ENCODE measurements at regions not wholly inside any gene's neighbourhood (a gene's known extent, or its start where the extent isn't known, plus 50 kb on each side); places are given as distances from the start of the nearest gene placed in this dataset.
A peak's percentile ranks its signal among the peaks of the same experiment; 100 is the strongest.

GRCh38 chr5:56591081-56591480, 224.3 kb upstream of the MAP3K1 start:
- H3K9me3 Mint-ChIP-seq = no peaks in the 10 kb centered on the region
- H3K36me3 Mint-ChIP-seq (ENCODE audit: low read depth) = peaks cover 5% of the 10 kb centered on the region
- ChIA-PET CTCF (no interaction called here), POLR2A (no interaction called here)
- no peak overlapping the region for H3K27ac Mint-ChIP-seq
- DNase-seq = no peak
- H3K4me1 Mint-ChIP-seq = peaks cover 35% of the 10 kb centered on the region
- no peak overlapping the region for H3K4me3 Mint-ChIP-seq
- H3K27me3 Mint-ChIP-seq = peaks cover 4% of the 10 kb centered on the region

- peaks cover 4% of the 10 kb centered on the region for H3K27me3 Mint-ChIP-seq
- H3K27ac Mint-ChIP-seq = no peak overlapping the region
- peaks cover 42% of the 10 kb centered on the region for H3K4me1 Mint-ChIP-seq
- H3K36me3 Mint-ChIP-seq (ENCODE audit: low read depth) = peaks cover 5% of the 10 kb centered on the region
- no peak overlapping the region for H3K4me3 Mint-ChIP-seq
- DNase-seq = no peak
- H3K9me3 Mint-ChIP-seq = no peaks in the 10 kb centered on the region
- ChIA-PET POLR2A (interaction anchor here (0.9 to 1.7 kb wide), 4 partner anchors 9 to 226 kb away, joined by 3 to 7 read pairs (median 4); partner anchors contain the start of gene MAP3K1), CTCF (interaction anchor here (1.3 kb wide), 1 partner anchor 24 kb away, joined by 3 read pairs; no protein-coding TSS in a partner anchor)
Measured at GRCh38 chr5:56589481-56589860, 225.9 kb upstream of the MAP3K1 start.

GRCh38 chr5:56588636-56589480, 226.5 kb upstream of the MAP3K1 start:
- Mint-ChIP-seq H3K27me3 (peaks cover 3% of the 10 kb centered on the region), H3K9me3 (peaks cover 3% of the 10 kb centered on the region), H3K27ac (peak overlapping the region; percentile 71), H3K36me3 (ENCODE audit: low read depth) (peaks cover 5% of the 10 kb centered on the region), H3K4me3 (no peak overlapping the region), H3K4me1 (peaks cover 42% of the 10 kb centered on the region)
- DNase-seq = peak; percentile 64
- CTCF ChIA-PET = interaction anchor here (0.7 to 1.3 kb wide), 3 partner anchors 9 to 249 kb away, joined by 3 read pairs; no protein-coding TSS in a partner anchor
- POLR2A ChIA-PET = interaction anchor here (0.8 to 1.7 kb wide), 7 partner anchors 9 to 288 kb away, joined by 3 to 9 read pairs (median 3); partner anchors contain the start of gene MAP3K1

DNA sequence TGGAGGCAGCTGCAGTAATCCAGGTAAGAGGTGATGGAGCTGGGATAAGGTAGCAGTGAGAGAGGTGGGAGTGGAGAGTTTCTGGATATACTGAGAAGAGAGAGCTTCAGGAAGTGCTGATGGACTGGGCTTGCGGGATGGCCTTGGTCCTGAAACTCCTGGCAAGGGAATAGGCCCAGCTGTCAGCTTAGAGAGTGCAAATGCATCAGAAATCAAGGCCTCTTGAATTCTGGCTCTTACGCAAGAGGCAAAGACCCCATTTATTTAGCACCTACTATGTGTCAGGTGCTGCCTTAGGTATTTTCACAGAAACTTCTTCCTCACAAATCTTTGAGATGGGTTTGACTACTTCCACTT, 227.2 kb upstream of the MAP3K1 start:
- H3K4me1 Mint-ChIP-seq = peaks cover 42% of the 10 kb centered on the region
- H3K27ac Mint-ChIP-seq = peak overlapping the region; percentile 67
- DNase-seq = no peak
- ChIA-PET CTCF (interaction anchor here (1.1 to 1.3 kb wide), 2 partner anchors 25 to 249 kb away, joined by 3 read pairs; no protein-coding TSS in a partner anchor), POLR2A (interaction anchor here (0.8 to 1.7 kb wide), 4 partner anchors 10 to 289 kb away, joined by 3 to 9 read pairs (median 6); no protein-coding TSS in a partner anchor)
- H3K4me3 Mint-ChIP-seq = no peak overlapping the region
- H3K36me3 Mint-ChIP-seq (ENCODE audit: low read depth) = peaks cover 5% of the 10 kb centered on the region
- H3K9me3 Mint-ChIP-seq = peaks cover 3% of the 10 kb centered on the region
- peaks cover 1% of the 10 kb centered on the region for H3K27me3 Mint-ChIP-seq

DNA sequence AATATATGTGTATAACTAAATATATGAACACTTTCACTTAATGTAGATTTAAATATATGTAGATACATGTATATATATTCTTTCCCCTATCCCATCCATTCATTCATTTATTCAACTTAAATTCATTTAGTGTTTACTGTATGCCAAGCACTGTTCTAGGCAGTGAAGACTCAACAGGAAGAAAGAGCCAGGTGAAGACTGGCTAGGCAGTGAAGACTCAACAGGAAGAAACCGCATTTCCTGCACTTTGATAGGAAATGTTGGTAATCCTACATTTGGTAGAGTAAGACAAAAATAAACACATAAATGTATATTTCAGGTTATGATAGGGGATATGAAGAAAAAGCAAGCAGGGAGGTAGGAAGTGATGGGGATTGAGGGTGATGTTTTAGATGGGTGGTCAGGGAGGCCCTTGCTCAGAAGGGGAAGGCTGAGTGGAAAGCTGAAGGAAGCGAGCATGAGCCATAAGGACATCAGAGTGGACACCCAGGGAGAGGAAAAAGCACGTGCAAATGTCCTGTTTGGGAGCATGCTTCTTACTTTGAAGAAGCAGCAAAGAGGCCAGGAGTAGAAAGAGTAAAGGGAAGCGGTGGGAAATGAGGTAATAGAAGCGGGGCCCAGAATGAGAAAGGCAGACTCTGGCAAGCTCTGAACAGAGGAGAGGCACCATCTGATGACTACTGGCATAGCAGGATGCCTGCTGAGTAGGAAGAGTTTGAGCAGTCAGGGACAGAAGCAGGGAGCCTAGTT, 227.8 kb upstream of the MAP3K1 start:
- DNase-seq = no peak
- no peak overlapping the region for H3K4me3 Mint-ChIP-seq
- POLR2A ChIA-PET = interaction anchor here (0.8 to 1.7 kb wide), 3 partner anchors 25 to 289 kb away, joined by 3 to 9 read pairs (median 7); no protein-coding TSS in a partner anchor

GRCh38 chr5:56585999-56586691, 229.2 kb upstream of the MAP3K1 start:
- Mint-ChIP-seq H3K4me1 (peaks cover 42% of the 10 kb centered on the region), H3K4me3 (no peak overlapping the region), H3K9me3 (peaks cover 3% of the 10 kb centered on the region), H3K27ac (no peak overlapping the region), H3K36me3 (ENCODE audit: low read depth) (peaks cover 5% of the 10 kb centered on the region), H3K27me3 (peaks cover 1% of the 10 kb centered on the region)
- DNase-seq = no peak
- ChIA-PET CTCF (no interaction called here), POLR2A (interaction anchor here (0.8 kb wide), 1 partner anchor 113 kb away, joined by 3 read pairs; no protein-coding TSS in a partner anchor)

More for the DNA sequence above, 227.8 kb upstream of the MAP3K1 start:
- CTCF ChIA-PET = no interaction called here
- Mint-ChIP-seq H3K27ac (peak overlapping the region; percentile 67), H3K27me3 (peaks cover 1% of the 10 kb centered on the region), H3K9me3 (peaks cover 3% of the 10 kb centered on the region), H3K4me1 (peaks cover 42% of the 10 kb centered on the region), H3K36me3 (ENCODE audit: low read depth) (peaks cover 5% of the 10 kb centered on the region)

DNA sequence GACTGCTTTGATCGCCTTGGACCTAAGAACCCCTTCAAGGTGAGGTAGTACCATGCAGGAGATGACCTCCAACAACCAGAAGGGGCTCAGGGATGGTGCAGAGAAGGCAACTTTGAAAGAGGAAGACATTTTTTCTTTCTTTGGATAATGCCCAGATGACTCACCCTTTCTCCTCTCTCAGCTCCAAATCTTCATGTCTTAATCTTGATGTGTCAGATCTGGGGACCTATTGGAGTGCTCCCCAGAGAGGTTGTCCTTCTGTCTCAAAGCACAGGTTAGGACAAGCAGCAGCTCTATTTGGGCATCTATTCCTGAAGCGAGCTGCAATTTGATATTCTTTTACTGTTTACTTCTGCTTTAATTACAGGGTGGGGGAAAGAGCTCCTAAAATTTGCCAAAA, 229.9 kb upstream of the MAP3K1 start:
- ChIA-PET CTCF (no interaction called here), POLR2A (interaction anchor here (0.8 kb wide), 1 partner anchor 114 kb away, joined by 3 read pairs; no protein-coding TSS in a partner anchor)
- Mint-ChIP-seq H3K27me3 (peaks cover 6% of the 10 kb centered on the region), H3K36me3 (ENCODE audit: low read depth) (peaks cover 5% of the 10 kb centered on the region), H3K4me3 (no peak overlapping the region), H3K4me1 (peaks cover 42% of the 10 kb centered on the region), H3K9me3 (peaks cover 3% of the 10 kb centered on the region), H3K27ac (no peak overlapping the region)
- no peak for DNase-seq

- Mint-ChIP-seq H3K4me1 (peaks cover 11% of the 10 kb centered on the region), H3K4me3 (no peak overlapping the region), H3K27ac (no peak overlapping the region), H3K27me3 (peaks cover 14% of the 10 kb centered on the region), H3K36me3 (ENCODE audit: low read depth) (no peaks in the 10 kb centered on the region), H3K9me3 (peaks cover 3% of the 10 kb centered on the region)
- ChIA-PET CTCF (no interaction called here), POLR2A (no interaction called here)
- no peak for DNase-seq
Measured at GRCh38 chr5:56581426-56581825, 233.9 kb upstream of the MAP3K1 start.

GRCh38 chr5:56580864-56581263, 234.5 kb upstream of the MAP3K1 start:
- Mint-ChIP-seq H3K27ac (no peak overlapping the region), H3K4me1 (peaks cover 6% of the 10 kb centered on the region), H3K27me3 (peaks cover 13% of the 10 kb centered on the region), H3K9me3 (peaks cover 3% of the 10 kb centered on the region), H3K4me3 (no peak overlapping the region), H3K36me3 (ENCODE audit: low read depth) (no peaks in the 10 kb centered on the region)
- ChIA-PET CTCF (no interaction called here), POLR2A (no interaction called here)
- no peak for DNase-seq

DNA sequence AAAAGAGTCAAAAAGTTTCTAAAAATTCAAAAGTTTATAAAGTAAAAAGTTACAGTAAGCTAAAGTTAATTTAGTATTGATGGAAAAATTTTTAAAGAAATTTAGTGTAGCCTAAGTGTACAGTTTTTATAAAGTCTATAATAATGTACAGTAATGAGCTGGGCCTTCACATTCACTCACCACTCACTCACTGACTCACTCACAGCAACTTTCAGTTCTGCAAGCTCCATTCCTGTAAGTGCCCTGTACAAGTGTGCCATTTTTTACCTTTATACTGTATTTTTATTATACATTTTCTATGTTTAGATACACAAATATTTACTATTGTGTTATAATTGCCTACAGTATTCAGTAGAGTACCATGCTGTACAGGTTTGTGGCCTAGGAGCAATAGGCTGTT, 239.5 kb upstream of the MAP3K1 start:
- Mint-ChIP-seq H3K27ac (no peak overlapping the region), H3K4me3 (no peak overlapping the region), H3K9me3 (peaks cover 8% of the 10 kb centered on the region), H3K36me3 (ENCODE audit: low read depth) (peaks cover 6% of the 10 kb centered on the region), H3K4me1 (no peaks in the 10 kb centered on the region), H3K27me3 (peaks cover 12% of the 10 kb centered on the region)
- CTCF ChIA-PET = no interaction called here
- DNase-seq = no peak
- POLR2A ChIA-PET = interaction anchor here (0.6 kb wide), 1 partner anchor 39 kb away, joined by 3 read pairs; no protein-coding TSS in a partner anchor

DNA sequence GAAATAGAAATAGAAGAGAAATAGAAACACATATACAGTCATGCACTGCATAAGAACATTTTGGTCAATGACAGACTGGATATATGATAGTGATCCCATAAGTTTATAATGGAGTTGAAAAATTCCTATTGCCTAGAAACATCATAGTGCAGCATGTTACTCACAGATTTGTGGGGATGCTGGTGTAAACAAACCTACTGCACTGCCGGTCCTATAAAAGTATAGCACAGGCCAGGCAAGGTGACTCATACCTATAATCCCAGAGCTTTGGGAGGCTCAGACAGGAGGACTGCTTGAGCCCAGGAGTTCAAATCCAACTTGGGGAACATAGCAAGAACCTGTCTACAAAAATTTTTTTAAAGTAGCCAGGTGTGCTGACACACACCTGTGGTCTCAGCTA, 240.6 kb upstream of the MAP3K1 start:
- Mint-ChIP-seq H3K27ac (no peak overlapping the region), H3K9me3 (peaks cover 8% of the 10 kb centered on the region), H3K4me3 (no peak overlapping the region), H3K4me1 (no peaks in the 10 kb centered on the region), H3K36me3 (ENCODE audit: low read depth) (peaks cover 6% of the 10 kb centered on the region), H3K27me3 (peaks cover 6% of the 10 kb centered on the region)
- DNase-seq = no peak
- ChIA-PET CTCF (no interaction called here), POLR2A (no interaction called here)

DNA sequence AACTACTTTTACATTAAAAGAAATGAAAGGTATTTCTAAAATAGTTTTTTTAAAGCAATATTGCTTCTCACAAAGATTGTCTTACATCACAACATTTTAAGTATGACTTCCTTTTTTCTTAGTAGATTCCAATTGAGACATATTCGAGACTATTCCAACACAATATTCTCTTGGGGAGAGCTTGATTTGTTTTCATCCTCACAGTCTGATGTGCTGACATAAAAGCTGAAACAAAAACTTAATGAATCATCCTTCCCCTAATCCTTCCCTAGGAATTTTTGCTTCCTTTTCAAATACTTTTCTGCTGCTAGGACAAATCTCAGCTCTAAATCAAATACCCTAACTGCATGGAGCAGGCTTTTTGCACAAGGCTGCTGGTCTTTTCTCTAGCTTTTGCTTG, 245.8 kb upstream of the MAP3K1 start:
- DNase-seq = no peak
- Mint-ChIP-seq H3K27me3 (no peaks in the 10 kb centered on the region), H3K4me3 (no peak overlapping the region), H3K27ac (no peak overlapping the region), H3K4me1 (peaks cover 2% of the 10 kb centered on the region), H3K36me3 (ENCODE audit: low read depth) (peaks cover 5% of the 10 kb centered on the region), H3K9me3 (peaks cover 8% of the 10 kb centered on the region)
- ChIA-PET CTCF (no interaction called here), POLR2A (no interaction called here)

DNA sequence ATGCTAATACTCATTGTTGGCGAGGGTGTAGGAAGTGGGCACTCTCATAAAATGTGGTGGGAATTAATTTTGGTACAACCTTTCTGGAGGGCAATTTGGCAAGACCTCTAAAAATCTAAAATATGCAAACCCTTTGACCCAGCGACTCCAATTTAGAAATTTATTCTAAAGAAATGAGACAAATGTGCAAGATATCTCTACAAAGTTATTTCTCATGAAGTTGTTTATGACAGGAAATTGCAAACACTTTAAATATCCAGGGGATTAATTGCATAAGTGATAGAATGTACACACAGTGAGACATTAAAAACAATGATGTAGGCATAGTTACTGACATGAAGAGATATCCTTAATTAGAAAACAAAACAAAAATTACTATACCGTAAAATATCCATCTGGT, 246.3 kb upstream of the MAP3K1 start:
- POLR2A ChIA-PET = no interaction called here

More for the DNA sequence above, 246.3 kb upstream of the MAP3K1 start:
- H3K36me3 Mint-ChIP-seq (ENCODE audit: low read depth) = peaks cover 3% of the 10 kb centered on the region
- CTCF ChIA-PET = no interaction called here
- no peaks in the 10 kb centered on the region for H3K27me3 Mint-ChIP-seq
- DNase-seq = no peak
- no peak overlapping the region for H3K27ac Mint-ChIP-seq
- no peak overlapping the region for H3K4me3 Mint-ChIP-seq
- peaks cover 2% of the 10 kb centered on the region for H3K4me1 Mint-ChIP-seq
- H3K9me3 Mint-ChIP-seq = peaks cover 6% of the 10 kb centered on the region
